ENCODE measurements at regions not wholly inside any gene's neighbourhood (a gene's known extent, or its start where the extent isn't known, plus 50 kb on each side); places are given as distances from the start of the nearest gene placed in this dataset.
A peak's percentile ranks its signal among the peaks of the same experiment; 100 is the strongest.

GRCh38 chr12:78519422-78519821, 345.2 kb upstream of the SYT1 start:
- no peak overlapping the region for H3K9ac ChIP-seq (ENCODE audit: extremely low read depth, low read length, poor library complexity, severe bottlenecking)
- no peaks in the 10 kb centered on the region for H3K36me3 ChIP-seq (ENCODE audit: control insufficient read depth, insufficient read depth, low read length)
- H3K27me3 ChIP-seq (ENCODE audit: control insufficient read depth, insufficient read depth, low read length, poor library complexity, severe bottlenecking): no peaks in the 10 kb centered on the region
- Mint-ChIP-seq H3K4me3 (no peak overlapping the region), H3K9me3 (peaks cover 5% of the 10 kb centered on the region), H3K36me3 (ENCODE audit: low read depth) (no peaks in the 10 kb centered on the region), H3K27ac (no peak overlapping the region), H3K27me3 (ENCODE audit: insufficient read depth) (no peaks in the 10 kb centered on the region), H3K4me1 (no peaks in the 10 kb centered on the region)
- no peaks in the 10 kb centered on the region for H3K9me3 ChIP-seq (ENCODE audit: control insufficient read depth, low read length)
- DNase-seq: no peak
- no peak overlapping the region for H3K4me3 ChIP-seq (ENCODE audit: low read length)
- WGBS, 2 experiments (ENCODE audit: insufficient coverage in 1 of 2, insufficient read length in 1 of 2): 94% methylated on average over 4 of the region's 4 CpGs
- no peaks in the 10 kb centered on the region for H3K4me1 ChIP-seq (ENCODE audit: control insufficient read depth, insufficient read depth, low read length)
- TF ChIP-seq, protein P1, sequence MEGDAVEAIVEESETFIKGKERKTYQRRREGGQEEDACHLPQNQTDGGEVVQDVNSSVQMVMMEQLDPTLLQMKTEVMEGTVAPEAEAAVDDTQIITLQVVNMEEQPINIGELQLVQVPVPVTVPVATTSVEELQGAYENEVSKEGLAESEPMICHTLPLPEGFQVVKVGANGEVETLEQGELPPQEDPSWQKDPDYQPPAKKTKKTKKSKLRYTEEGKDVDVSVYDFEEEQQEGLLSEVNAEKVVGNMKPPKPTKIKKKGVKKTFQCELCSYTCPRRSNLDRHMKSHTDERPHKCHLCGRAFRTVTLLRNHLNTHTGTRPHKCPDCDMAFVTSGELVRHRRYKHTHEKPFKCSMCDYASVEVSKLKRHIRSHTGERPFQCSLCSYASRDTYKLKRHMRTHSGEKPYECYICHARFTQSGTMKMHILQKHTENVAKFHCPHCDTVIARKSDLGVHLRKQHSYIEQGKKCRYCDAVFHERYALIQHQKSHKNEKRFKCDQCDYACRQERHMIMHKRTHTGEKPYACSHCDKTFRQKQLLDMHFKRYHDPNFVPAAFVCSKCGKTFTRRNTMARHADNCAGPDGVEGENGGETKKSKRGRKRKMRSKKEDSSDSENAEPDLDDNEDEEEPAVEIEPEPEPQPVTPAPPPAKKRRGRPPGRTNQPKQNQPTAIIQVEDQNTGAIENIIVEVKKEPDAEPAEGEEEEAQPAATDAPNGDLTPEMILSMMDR (conservative IDR thresholded peaks at IDR 0.05): no peak
- no peak overlapping the region for H3K27ac ChIP-seq (ENCODE audit: low read depth, low read length)

DNA sequence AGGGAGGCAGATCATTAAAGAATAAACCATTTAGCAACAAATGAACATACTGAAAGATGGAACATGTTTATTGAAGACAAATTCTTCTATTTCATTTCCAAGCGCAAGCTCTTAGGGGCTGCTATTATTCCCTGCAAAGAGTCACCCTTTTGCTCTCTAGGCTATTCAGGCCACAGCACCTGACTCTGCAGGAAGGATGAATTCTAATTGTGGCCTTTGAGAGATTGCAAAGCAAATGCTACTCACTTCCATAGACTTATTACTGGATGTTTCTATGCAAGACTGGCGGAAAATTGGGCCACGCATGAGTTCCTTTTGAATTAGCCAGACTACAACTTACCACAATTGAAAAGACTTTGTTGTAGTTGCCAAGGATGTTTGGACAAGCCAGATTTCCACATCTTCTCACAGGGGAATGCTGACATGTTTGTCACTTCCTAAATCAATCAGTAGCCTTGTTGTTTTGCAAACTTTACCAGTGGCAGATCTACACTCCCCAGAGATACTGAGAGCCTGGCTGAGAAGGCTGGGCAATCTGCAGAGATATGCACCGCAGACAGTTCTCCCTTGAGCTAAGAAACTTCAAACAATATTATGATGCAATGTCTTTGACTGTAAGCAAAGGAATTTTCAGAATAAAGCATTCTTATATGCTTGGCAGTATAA, 334.3 kb upstream of the SYT1 start:
- H3K27me3 Mint-ChIP-seq (ENCODE audit: insufficient read depth): no peaks in the 10 kb centered on the region
- H3K27ac Mint-ChIP-seq: no peak overlapping the region
- no peaks in the 10 kb centered on the region for H3K36me3 ChIP-seq (ENCODE audit: control insufficient read depth, insufficient read depth, low read length)
- no peaks in the 10 kb centered on the region for H3K36me3 Mint-ChIP-seq (ENCODE audit: low read depth)
- TF ChIP-seq, protein P1 (conservative IDR thresholded peaks at IDR 0.05): no peak
- DNase-seq: peak; percentile 57
- peak overlapping the region; percentile 66 for H3K27ac ChIP-seq (ENCODE audit: low read depth, low read length)
- H3K4me1 ChIP-seq (ENCODE audit: control insufficient read depth, insufficient read depth, low read length): peaks cover 5% of the 10 kb centered on the region
- H3K4me3 Mint-ChIP-seq: no peak overlapping the region
- H3K4me3 ChIP-seq (ENCODE audit: low read length): no peak overlapping the region
- 80 to 100% methylated on average over 1 to 4 of the region's 4 CpGs for WGBS, 2 experiments (ENCODE audit: insufficient coverage in 1 of 2, insufficient read length in 1 of 2)
- no peaks in the 10 kb centered on the region for H3K9me3 Mint-ChIP-seq
- H3K4me1 Mint-ChIP-seq: peaks cover 14% of the 10 kb centered on the region
- H3K9me3 ChIP-seq (ENCODE audit: control insufficient read depth, low read length): no peaks in the 10 kb centered on the region
- H3K27me3 ChIP-seq (ENCODE audit: control insufficient read depth, insufficient read depth, low read length, poor library complexity, severe bottlenecking): no peaks in the 10 kb centered on the region
- no peak overlapping the region for H3K9ac ChIP-seq (ENCODE audit: extremely low read depth, low read length, poor library complexity, severe bottlenecking)

- Histone ChIP-seq H3K4me1 (ENCODE audit: control insufficient read depth, insufficient read depth, low read length) (peaks cover 5% of the 10 kb centered on the region), H3K36me3 (ENCODE audit: control insufficient read depth, insufficient read depth, low read length) (no peaks in the 10 kb centered on the region), H3K27ac (ENCODE audit: low read depth, low read length) (peak overlapping the region; percentile 9), H3K9me3 (ENCODE audit: control insufficient read depth, low read length) (no peaks in the 10 kb centered on the region), H3K4me3 (ENCODE audit: low read length) (no peak overlapping the region), H3K27me3 (ENCODE audit: control insufficient read depth, insufficient read depth, low read length, poor library complexity, severe bottlenecking) (no peaks in the 10 kb centered on the region), H3K9ac (ENCODE audit: extremely low read depth, low read length, poor library complexity, severe bottlenecking) (no peak overlapping the region)
- 57 to 67% methylated on average over 1 of the region's 2 CpGs for WGBS, 2 experiments (ENCODE audit: insufficient coverage in 1 of 2, insufficient read length in 1 of 2)
- H3K4me3 Mint-ChIP-seq: no peak overlapping the region
- no peak for DNase-seq
- H3K27me3 Mint-ChIP-seq (ENCODE audit: insufficient read depth): no peaks in the 10 kb centered on the region
- H3K27ac Mint-ChIP-seq: no peak overlapping the region
- TF ChIP-seq, protein P1 (conservative IDR thresholded peaks at IDR 0.05): no peak
- no peaks in the 10 kb centered on the region for H3K9me3 Mint-ChIP-seq
- no peaks in the 10 kb centered on the region for H3K36me3 Mint-ChIP-seq (ENCODE audit: low read depth)
- H3K4me1 Mint-ChIP-seq: peaks cover 14% of the 10 kb centered on the region
These were observed 332.6 kb upstream of the SYT1 start for GRCh38 chr12:78531831-78532458.
